ENCODE measurements at regions not wholly inside any gene's neighbourhood (a gene's known extent, or its start where the extent isn't known, plus 50 kb on each side); places are given as distances from the start of the nearest gene placed in this dataset.

DNA sequence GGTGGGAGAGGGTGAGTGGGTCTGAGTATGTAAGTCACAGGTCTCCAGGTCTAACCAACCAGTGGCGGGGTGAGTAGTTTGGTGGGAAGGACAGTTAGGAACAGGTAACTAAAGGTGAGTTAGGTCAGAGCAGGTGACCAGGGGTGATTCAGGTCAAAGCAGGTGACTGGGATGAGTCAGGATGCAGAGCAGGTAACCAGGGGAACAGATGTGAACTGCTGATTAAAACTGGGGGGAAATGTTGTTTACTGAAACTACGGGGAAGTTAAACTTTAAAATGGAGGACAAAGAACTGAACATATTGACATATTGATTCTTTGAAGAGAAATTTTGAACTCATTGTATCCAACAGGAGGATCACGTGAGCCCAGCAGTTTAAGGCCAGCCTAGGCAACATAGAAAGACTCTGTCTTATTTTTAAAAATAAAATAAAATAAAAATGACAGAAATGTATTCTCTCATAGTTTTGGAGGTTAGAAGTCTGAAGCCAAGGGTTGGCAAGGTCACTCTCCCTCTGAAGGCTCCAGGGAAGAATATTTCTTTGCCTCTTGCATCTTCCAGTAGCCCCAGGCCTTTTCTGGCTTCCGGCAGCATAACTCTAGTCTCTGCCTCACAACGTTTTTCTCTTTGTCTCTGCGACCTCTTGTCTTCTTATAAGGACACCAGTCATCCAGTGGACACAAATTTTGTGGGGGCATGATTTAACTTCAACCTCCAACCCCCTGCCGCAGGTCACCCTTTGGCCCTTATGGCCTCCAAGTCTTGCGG lies 64.3 kb upstream of the TINAGL1 start:
- no peaks in the 10 kb centered on the region for H3K27me3 ChIP-seq (ENCODE audit: control insufficient read depth in 4 of 4, insufficient read depth in 4 of 4, low read length in 3 of 4)
- no peak for DNase-seq (ENCODE audit: low spot score)
- peaks cover 10 to 37% (median 25%) of the 10 kb centered on the region in 4 donors for H3K4me1 ChIP-seq (ENCODE audit: control insufficient read depth in 4 of 4, insufficient read depth in 4 of 4, low read length in 3 of 4)
- peaks cover 0 to 2% (median 0%) of the 10 kb centered on the region in 4 donors for H3K9me3 ChIP-seq (ENCODE audit: control insufficient read depth in 4 of 4, low read length in 3 of 4)
- H3K27ac ChIP-seq (ENCODE audit: low read depth in 1 of 2, low read length in 2 of 2), result peak overlapping the region in 1 of 2 donors; percentile 69
- no peak overlapping the region for H3K4me3 ChIP-seq (ENCODE audit: low read depth in 1 of 3, low read length in 3 of 3)
- WGBS, result 55% methylated on average over 8 of the region's 8 CpGs
- TF ChIP-seq YY1 (IDR thresholded peaks at IDR 0.05) (peak; percentile 43), HNF4A (conservative IDR thresholded peaks at IDR 0.05) (peak in 1 of 2 donors; percentile 43), NR2F2 (IDR thresholded peaks at IDR 0.05) (peak; percentile 35), MAX (IDR thresholded peaks at IDR 0.05) (no peak), JUND (IDR thresholded peaks at IDR 0.05) (peak in 1 of 2 donors; percentile 65), RXRA (IDR thresholded peaks at IDR 0.05) (peak; percentile 77 to 86), FOXA2 (IDR thresholded peaks at IDR 0.05) (peak; percentile 25)
- TF ChIP-seq, protein P1, sequence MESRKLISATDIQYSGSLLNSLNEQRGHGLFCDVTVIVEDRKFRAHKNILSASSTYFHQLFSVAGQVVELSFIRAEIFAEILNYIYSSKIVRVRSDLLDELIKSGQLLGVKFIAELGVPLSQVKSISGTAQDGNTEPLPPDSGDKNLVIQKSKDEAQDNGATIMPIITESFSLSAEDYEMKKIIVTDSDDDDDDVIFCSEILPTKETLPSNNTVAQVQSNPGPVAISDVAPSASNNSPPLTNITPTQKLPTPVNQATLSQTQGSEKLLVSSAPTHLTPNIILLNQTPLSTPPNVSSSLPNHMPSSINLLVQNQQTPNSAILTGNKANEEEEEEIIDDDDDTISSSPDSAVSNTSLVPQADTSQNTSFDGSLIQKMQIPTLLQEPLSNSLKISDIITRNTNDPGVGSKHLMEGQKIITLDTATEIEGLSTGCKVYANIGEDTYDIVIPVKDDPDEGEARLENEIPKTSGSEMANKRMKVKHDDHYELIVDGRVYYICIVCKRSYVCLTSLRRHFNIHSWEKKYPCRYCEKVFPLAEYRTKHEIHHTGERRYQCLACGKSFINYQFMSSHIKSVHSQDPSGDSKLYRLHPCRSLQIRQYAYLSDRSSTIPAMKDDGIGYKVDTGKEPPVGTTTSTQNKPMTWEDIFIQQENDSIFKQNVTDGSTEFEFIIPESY (IDR thresholded peaks at IDR 0.05), result no peak
- H3K36me3 ChIP-seq (ENCODE audit: control insufficient read depth in 4 of 4, insufficient read depth in 3 of 4, low read depth in 1 of 4, low read length in 3 of 4), result no peaks in the 10 kb centered on the region
- H3K9ac ChIP-seq (ENCODE audit: low read depth in 1 of 2, low read length in 2 of 2), result no peak overlapping the region

DNA sequence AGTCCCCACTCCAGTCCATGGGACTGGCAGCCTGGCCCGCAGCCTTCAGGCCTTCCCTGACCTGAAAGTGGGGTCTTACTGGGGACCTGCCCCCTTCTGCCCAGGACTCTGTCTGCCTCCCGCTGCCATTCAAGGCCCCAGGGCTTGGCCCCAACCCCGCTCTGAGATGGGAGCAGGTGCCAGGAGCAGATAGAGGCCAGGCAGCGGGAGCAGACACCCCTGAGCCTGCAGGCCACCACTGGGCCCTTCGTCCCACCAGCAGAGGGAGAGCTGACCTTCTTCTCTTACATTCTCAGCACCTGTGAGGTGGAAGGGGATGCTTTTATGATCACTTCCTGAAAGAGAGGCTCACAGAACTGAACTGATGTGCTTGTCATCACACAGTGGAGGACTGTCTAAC lies 62.2 kb upstream of the TINAGL1 start:
- WGBS, result 94% methylated on average over 5 of the region's 5 CpGs
- Histone ChIP-seq H3K36me3 (ENCODE audit: control insufficient read depth in 4 of 4, insufficient read depth in 3 of 4, low read depth in 1 of 4, low read length in 3 of 4) (no peaks in the 10 kb centered on the region), H3K4me3 (ENCODE audit: low read depth in 1 of 3, low read length in 3 of 3) (no peak overlapping the region), H3K4me1 (ENCODE audit: control insufficient read depth in 4 of 4, insufficient read depth in 4 of 4, low read length in 3 of 4) (peaks cover 10 to 29% (median 20%) of the 10 kb centered on the region in 4 donors), H3K9me3 (ENCODE audit: control insufficient read depth in 4 of 4, low read length in 3 of 4) (peaks cover 0 to 2% (median 0%) of the 10 kb centered on the region in 4 donors), H3K27me3 (ENCODE audit: control insufficient read depth in 4 of 4, insufficient read depth in 4 of 4, low read length in 3 of 4) (no peaks in the 10 kb centered on the region), H3K27ac (ENCODE audit: low read depth in 1 of 2, low read length in 2 of 2) (peak overlapping the region in 1 of 2 donors; percentile 77), H3K9ac (ENCODE audit: low read depth in 1 of 2, low read length in 2 of 2) (no peak overlapping the region)
- TF ChIP-seq FOXA2 (IDR thresholded peaks at IDR 0.05) (no peak), HNF4A (conservative IDR thresholded peaks at IDR 0.05) (no peak), GABPA (IDR thresholded peaks at IDR 0.05 in 1 of 2, conservative IDR thresholded peaks at IDR 0.05 in 1 of 2) (no peak), FOXA1 (IDR thresholded peaks at IDR 0.05) (no peak), RAD21 (IDR thresholded peaks at IDR 0.05) (no peak), EGR1 (IDR thresholded peaks at IDR 0.05; ENCODE audit: low read depth in 2 of 2) (no peak), SP1 (IDR thresholded peaks at IDR 0.05) (no peak), YY1 (IDR thresholded peaks at IDR 0.05) (no peak), RXRA (IDR thresholded peaks at IDR 0.05) (no peak), NR2F2 (IDR thresholded peaks at IDR 0.05) (no peak)
- TF ChIP-seq, protein P2, sequence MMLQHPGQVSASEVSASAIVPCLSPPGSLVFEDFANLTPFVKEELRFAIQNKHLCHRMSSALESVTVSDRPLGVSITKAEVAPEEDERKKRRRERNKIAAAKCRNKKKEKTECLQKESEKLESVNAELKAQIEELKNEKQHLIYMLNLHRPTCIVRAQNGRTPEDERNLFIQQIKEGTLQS (IDR thresholded peaks at IDR 0.05), result no peak
- TF ChIP-seq, protein P1 (IDR thresholded peaks at IDR 0.05), result no peak
- no peak for DNase-seq (ENCODE audit: low spot score)
